GM12892 (cell line): ENCODE measurements at regions not wholly inside any gene's neighbourhood (a gene's known extent, or its start where the extent isn't known, plus 50 kb on each side); places are given as distances from the start of the nearest gene placed in this dataset.

ENCODE experiments used
- POLR2AphosphoS5 ChIP-seq: IDR thresholded peaks from 2 replicates; pipeline ENCODE4 v1.6.1; 2011; ENCODE audit warnings: low read depth, low read length, control low read depth
- TAF1 ChIP-seq: IDR thresholded peaks from 2 replicates; pipeline ENCODE4 v1.6.1; 2011; ENCODE audit warnings: low read depth, mild to moderate bottlenecking, control low read depth, low read length, borderline replicate concordance

DNA sequence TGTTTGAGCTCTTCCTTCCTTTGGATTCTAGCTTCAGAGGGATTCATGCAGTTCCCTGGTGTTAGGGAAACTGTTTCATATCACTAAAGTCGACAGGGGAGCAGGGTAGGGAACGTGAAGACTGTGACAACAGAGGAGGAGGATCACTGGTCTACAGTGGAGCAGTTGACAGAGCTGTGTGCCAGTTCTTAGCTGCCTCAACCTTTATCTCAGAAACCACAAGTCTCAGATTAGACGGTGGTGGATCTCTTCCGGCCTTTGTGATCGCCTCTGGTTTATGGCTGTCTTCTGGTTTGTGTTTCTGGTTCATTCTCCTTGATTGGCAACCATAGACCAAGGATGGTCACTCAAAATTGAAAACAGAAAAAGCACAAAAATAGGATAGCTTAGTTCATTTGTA, 538.9 kb upstream of the API5 start:
- TF ChIP-seq TAF1, result no peak
- no peak for TF ChIP-seq POLR2AphosphoS5
